ENCODE measurements at regions not wholly inside any gene's neighbourhood (a gene's known extent, or its start where the extent isn't known, plus 50 kb on each side); places are given as distances from the start of the nearest gene placed in this dataset.

DNA sequence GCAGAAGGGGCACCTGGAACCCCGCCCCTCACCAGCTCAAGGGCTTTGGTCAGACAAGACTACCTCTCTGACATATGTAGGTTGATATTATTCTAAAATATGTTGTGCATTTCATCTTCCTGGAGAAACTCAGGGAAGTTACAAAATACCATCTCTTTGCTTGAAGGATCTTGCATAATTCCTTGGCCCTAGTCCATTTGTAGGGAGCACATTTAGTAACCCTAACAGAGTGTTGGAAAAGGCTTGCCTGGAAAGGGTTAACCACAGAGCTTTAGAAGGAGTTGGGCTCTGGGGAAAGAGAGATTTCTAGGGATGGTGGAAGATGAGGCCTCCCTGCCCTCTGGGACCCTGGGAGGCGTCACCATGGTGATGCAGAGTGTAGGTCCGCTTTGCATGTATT, 143.0 kb upstream of the SLC1A4 start:
- TF ChIP-seq CTCF (IDR thresholded peaks at IDR 0.05; ENCODE audit: extremely low read depth in 1 of 2, insufficient read depth in 1 of 2, low read depth in 1 of 2, low read length in 2 of 2) (no peak), POLR2AphosphoS5 (IDR thresholded peaks at IDR 0.05; ENCODE audit: insufficient read depth, low read depth, low read length) (no peak), FOS (IDR thresholded peaks at IDR 0.05; ENCODE audit: borderline replicate concordance, insufficient read depth, low read length) (no peak), POLR2A (IDR thresholded peaks at IDR 0.05; ENCODE audit: low read depth, low read length) (no peak), GATA2 (IDR thresholded peaks at IDR 0.05; ENCODE audit: insufficient read depth, insufficient read length, low read depth, low read length) (no peak), EZH2 (IDR thresholded peaks at IDR 0.05; ENCODE audit: borderline replicate concordance, low read depth, low read length, severe bottlenecking) (no peak), MYC (IDR thresholded peaks at IDR 0.05; ENCODE audit: low read depth, low read length) (no peak), MAX (IDR thresholded peaks at IDR 0.05; ENCODE audit: insufficient read depth, insufficient read length) (no peak)

Measured in endothelial cell of umbilical vein (primary cell).